HG03060 (cell line): ENCODE measurements at regions not wholly inside any gene's neighbourhood (a gene's known extent, or its start where the extent isn't known, plus 50 kb on each side); places are given as distances from the start of the nearest gene placed in this dataset.
"Not testable (repeated sequence)": the region's sequence is repeated elsewhere in the genome, so short reads cannot be mapped to it uniquely, and the experiment has no call there.

Source experiments
- ATAC-seq: cut with Tn5 transposase; IDR thresholded peaks from one replicate; pipeline ENCODE4 v1.9.1; 2021; ENCODE audit warnings: low read depth, moderate number of reproducible peaks; ENCODE audit not compliant: unreplicated experiment

GRCh38 chr14:46451800-46452199 is 199.8 kb downstream of the RPL10L start:
- no peak for ATAC-seq

- no peak for ATAC-seq
Observed at GRCh38 chr14:46444666-46445065, 206.9 kb downstream of the RPL10L start.

DNA sequence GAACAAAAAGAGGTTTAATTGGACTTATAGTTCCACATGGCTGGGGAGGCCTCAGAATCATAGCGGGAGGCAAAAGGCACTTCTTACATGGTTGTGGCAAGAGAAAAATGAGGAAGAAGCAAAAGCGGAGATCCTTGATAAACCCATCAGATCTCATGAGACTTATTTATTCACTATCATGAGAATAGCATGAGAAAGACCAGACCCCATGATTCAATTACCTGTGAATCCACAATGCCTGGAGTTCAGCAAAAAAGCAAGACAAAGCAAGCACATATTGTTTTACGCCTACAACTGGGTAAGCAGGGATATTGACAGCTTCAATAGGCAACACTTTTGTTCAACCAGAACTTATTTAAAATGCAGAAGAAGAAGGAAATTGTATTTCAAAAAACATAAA is 218.2 kb downstream of the RPL10L start:
- ATAC-seq: no peak

GRCh38 chr14:46432516-46432915 is 219.1 kb downstream of the RPL10L start:
- ATAC-seq: no peak

DNA sequence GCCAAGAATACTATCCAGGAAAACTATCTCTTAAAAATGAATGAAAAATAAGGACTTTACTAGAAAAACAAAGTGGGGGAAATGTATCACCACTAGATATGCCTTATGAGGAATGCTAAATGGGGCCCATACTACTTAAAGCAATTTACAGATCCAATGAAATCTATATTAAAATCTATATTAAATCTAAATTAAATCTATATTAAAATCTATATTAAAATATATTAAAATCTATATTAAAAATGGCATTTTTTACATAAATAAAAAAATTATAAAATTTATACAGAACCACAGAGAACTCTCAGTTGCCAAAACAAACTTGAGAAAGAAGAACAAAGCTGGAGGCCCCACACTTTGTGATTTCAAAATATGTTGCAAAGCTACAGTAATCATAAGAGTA is 234.5 kb downstream of the RPL10L start:
- no peak for ATAC-seq

DNA sequence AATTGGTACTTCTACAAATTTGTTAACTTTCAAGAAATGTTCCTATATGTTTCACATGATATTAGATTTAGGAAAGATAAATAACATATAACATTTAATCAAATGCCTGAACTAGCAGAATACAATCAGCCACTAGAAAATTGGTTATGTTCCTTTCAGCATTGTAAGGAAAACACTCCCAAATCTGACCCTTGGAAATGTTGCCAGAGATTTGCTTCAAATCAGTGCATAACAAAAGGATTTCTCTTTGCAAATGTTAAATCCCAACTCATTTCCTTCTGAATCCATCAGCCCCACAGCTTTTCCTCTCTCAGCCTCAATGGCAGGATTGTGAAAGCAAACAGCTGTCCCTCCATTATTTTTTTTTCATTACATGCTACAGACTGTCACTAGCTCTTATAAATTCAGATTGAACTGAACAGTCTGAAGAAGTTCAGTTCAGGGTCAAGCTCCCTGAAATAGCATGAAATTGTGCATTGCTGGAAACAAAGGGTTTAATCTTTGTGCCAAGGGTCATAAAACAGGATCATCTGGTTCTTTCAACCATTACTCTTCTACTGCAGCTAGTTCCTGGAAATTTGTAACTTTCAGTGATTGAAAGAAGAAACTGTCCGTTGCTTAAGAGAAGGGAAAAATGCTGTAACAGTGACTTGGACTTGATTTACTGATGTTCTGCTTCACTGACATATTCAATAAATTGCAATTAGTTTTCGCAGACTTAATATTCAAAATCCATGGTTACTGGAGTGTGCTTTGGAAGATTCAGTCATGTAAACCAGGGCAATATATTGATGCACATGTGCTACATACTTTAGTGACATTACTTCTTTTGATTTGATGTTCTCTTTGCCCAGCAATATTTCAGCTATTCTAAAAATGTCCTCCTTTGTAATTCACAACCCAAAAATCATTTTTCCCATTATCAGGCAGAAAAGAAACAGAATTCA is 246.4 kb downstream of the RPL10L start:
- no peak for ATAC-seq

DNA sequence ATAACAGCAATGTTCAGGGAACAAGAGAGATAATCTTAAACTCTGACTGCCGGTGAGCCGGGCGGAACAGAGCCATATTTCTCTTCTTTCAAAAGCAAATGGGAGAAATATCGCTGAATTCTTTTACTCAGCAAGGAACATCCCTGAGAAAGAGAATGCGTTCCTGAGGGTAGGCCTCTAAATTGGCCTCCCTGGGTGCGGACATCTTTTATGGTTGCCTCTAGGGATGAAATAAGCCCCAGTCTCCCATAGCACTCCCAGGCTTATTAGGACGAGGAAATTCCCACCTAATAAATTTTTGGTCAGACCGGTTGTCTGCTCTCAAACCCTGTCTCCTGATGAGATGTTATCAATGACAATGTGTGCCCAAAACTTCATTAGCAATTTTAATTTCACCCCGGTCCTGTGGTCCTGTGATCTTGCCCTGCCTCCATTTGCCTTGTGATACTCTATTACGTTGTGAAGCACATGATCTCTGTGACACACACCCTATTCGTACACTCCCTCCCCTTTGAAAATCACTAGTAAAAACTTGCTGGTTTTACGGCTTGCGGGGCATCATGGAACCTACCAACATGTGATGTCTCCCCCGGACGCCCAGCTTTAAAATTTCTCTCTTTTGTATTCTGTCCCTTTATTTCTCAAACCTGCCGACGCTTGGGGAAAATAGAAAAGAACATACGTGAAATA is 249.4 kb downstream of the RPL10L start:
- ATAC-seq: not testable (repeated sequence)

DNA sequence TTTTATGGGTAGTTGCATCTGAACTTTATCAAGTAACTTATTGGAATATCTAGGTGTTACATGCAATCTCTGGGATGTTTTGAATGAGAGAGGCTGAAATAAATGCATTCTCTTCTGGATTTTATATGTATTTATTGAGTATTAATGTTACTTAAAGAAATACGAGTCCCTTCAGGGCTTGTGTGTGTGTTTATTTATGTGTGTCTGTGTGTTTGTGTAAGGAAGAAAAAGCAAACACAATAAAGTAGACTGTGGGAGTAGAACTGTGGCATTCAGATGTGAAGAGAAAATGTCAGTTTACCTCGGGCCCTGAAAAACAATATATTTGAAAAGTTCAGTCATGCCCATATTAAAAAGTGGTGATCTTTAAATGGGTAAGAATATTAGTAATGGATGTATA is 250.5 kb downstream of the RPL10L start:
- no peak for ATAC-seq

DNA sequence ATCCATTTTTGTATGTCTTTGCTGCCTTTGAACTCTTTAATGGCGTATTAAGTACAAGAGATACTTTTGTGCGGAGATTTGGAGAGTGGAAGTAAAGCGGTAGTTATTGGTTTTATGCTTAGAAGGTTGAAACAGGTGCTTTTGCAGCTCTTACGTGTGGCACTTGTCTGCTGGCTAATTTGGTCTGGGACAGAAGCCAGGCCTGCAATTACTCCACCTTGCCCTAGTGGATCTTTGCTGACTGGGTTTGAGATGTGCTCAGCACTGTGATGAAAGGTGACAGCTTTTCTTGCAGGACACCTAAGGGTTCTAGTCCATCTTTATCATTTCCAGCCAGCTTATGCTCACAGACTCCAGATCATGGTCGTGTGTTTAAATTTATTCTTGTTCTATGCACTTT is 252.5 kb downstream of the RPL10L start:
- no peak for ATAC-seq

- ATAC-seq: no peak
Observed at GRCh38 chr14:46384611-46385010, 267.0 kb downstream of the RPL10L start.

- no peak for ATAC-seq
Observed at GRCh38 chr14:46381674-46382073, 269.9 kb downstream of the RPL10L start.

DNA sequence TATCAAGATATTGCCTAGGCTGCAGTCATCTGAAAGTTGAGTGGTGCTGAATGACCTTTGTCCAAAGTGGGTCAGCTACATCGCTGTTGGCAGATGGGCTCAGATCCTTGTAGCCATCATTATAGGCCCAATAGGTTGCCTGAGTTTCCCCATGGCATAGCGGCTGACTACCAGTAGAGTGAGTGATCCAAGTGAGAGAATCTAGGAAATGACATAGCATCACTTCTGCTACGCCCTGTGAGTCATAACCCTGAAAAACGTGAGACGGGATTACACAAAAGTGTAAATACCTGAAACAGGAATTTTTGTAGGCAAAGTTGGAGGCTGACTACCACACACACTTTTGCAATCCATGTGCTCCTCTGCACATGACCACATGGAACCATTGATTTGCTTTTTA is 273.3 kb downstream of the RPL10L start:
- no peak for ATAC-seq

DNA sequence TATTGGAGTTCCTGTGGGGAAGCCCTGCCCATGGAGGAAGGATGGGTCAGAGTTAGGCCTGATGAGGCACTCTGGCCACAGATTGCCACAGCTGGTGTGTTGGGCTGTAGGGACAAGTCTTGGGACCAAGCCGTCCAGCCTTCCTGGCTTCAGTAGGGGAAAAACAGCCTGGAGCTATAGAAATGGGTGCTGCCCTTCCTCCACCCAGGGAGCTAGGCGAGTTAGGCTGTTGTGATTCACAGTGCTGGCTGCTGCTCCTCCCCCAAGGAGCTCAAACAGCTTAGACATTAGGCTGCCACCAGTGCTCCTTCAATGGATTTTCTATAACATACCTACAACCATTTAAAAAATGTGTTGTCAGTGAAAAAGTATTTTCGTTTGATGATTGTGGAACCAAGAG is 274.3 kb downstream of the RPL10L start:
- no peak for ATAC-seq

DNA sequence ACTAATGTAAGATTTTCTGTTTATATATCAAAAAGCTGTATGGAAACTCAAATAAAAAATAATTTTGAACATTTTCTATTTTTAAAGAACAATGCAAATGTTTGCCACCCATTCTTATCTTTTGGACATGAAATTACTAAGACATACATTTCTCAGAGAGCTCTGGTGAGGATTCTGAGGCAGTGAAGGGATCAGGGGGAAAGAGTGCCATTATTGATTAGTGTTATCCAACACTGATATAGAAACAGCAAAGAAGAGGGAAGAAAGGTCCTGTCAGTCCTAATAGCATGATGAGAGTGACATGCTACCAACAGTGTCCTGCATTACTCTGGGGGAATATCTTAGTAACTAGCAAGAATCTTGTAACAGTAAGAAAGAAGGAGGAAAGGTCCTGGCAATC is 282.2 kb downstream of the RPL10L start:
- no peak for ATAC-seq

- no peak for ATAC-seq
Observed at GRCh38 chr14:46368275-46368674, 283.3 kb downstream of the RPL10L start.

GRCh38 chr14:46352844-46353243 is 298.7 kb downstream of the RPL10L start:
- no peak for ATAC-seq

DNA sequence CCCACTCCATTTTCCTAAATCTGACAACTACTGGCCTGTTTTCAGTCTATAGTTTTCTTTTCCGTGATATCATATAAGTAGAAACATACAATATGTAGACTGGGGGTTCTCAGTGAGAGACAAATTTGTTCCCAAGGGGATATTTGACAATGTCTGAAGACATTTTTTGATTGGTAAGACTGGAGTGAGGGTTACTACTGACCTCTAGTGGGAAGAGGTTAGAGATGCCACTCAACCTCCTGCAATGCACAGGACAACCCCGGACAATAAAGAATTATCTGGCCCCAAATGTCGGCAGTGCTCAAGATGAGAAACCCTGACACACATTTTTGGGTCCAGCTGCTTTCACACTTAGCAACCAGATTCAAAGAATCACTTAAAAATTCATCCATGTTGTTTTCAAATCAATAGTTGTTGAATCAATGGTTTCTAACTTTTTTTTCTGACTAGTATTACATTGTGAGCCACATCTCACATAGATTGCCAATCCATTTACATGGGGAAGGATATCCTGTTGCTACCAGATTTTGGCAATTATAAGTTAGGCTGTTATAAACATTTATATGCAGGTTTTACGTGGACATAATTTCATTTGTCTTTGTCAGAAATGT is 307.1 kb downstream of the RPL10L start:
- peak; percentile 73 for ATAC-seq

DNA sequence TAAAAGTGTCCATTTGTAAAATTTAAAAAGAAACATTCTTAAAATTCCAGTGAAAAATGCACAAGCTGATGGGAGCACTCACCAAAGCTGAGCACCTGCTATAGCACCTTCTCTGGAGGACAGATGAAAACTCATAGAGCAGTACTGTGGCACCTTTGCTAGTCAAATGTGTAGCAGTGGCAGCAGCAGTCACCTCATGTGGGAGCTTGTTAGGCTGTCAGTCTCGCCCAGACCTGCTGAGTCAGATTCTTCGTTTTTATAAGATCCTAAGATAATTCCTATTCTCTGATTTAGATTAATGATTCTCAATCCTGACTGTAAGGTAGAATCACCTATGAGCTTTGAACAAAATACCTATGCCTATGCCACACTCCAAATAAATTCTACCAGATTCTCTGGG is 325.8 kb downstream of the RPL10L start:
- ATAC-seq: no peak

DNA sequence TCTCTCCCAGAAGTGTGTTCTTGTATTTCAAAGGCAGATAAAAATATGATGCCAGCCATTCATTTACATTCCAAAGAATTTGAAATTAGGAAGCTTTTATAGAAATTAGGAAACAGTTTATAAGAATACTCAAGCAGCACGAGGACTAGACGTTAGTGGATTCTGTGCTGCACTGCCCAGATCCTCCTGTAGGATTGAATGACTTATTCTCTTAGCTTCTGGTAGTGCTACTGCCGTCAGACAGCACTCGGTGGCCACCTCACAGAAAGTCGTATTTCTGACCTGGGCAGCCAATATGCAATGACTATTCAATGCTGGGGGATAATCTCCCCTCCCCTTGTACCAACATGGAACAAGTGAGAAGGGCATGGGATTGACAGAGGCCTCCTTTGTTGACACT is 326.4 kb downstream of the RPL10L start:
- ATAC-seq: no peak

- ATAC-seq: no peak
Observed at GRCh38 chr14:46323404-46323762, 328.2 kb downstream of the RPL10L start.

GRCh38 chr14:46322730-46323403 is 328.7 kb downstream of the RPL10L start:
- ATAC-seq: no peak
